ENCODE measurements at regions not wholly inside any gene's neighbourhood (a gene's known extent, or its start where the extent isn't known, plus 50 kb on each side); places are given as distances from the start of the nearest gene placed in this dataset.

DNA sequence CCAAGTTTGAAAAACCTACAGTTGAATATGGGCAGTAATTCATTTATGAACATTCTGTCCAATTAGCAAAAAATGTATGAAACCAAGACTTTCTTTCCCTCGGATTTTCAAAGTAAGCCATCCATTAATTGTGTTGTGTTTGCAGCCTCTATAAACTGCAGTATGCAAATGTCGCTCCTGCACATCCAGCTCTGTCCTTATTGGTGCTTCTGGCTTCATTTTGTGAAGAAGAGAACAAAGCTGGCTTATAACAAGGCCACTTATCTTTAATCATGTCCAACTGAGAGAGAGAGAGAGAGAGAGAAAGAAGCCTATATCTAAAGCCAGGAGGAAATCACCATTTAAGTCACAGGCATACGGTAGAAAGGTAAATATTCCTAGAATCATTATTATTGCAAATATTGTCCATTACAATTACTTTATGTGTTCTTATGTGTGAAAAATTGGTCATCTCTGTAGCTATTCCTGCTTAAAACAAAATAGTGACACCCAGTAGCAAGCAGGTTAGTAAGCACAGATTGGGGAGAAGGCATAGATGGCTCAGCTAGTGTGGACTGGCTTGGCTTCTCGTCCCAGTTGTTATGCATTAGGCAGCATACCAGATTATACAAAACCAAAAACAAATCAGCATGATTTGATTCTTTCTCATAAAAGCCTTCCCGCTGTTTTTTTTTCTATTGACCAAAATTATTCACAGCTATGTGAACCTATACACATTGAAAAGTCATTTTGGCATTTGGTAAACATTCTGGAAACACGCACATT, 726.4 kb upstream of the SOX11 start:
- no peak overlapping the region for H2AFZ ChIP-seq
- H4K20me1 ChIP-seq (ENCODE audit: insufficient read depth), result no peaks in the 10 kb centered on the region
- H3K27ac ChIP-seq, result no peak overlapping the region
- H3K9me2 ChIP-seq (ENCODE audit: insufficient read depth), result no peaks in the 10 kb centered on the region
- TF ChIP-seq EZH2 (IDR thresholded peaks at IDR 0.05; ENCODE audit: insufficient read depth, poor library complexity, severe bottlenecking) (no peak), EZH2phosphoT487 (IDR thresholded peaks at IDR 0.05; ENCODE audit: insufficient read depth, low read depth) (no peak)
- no peak overlapping the region for H3K9ac ChIP-seq
- H3K27me3 ChIP-seq (replicated peaks; ENCODE audit: insufficient read depth), result no peaks in the 10 kb centered on the region
- no peaks in the 10 kb centered on the region for H3K4me1 ChIP-seq (ENCODE audit: insufficient read depth)
- H3K9me3 ChIP-seq (ENCODE audit: low read depth), result no peaks in the 10 kb centered on the region
- in situ Hi-C loops (cut with MboI), result no loop called here
- WGBS, 2 experiments (ENCODE audit: low coverage in 1 of 2, low lambda C conversion rate in 2 of 2, missing lambda C conversion rate in 2 of 2), result 19 to 20% methylated on average over 6 of the region's 6 CpGs
- DNase-seq, result no peak
- no peak overlapping the region for H3K4me3 ChIP-seq
- no peaks in the 10 kb centered on the region for H3K79me2 ChIP-seq (ENCODE audit: insufficient read depth)
- no peaks in the 10 kb centered on the region for H3K36me3 ChIP-seq (ENCODE audit: low read depth)
- H3K4me2 ChIP-seq (ENCODE audit: unreplicated experiment), result no peak overlapping the region
- H3F3A ChIP-seq (ENCODE audit: insufficient read depth), result no peaks in the 10 kb centered on the region

DNA sequence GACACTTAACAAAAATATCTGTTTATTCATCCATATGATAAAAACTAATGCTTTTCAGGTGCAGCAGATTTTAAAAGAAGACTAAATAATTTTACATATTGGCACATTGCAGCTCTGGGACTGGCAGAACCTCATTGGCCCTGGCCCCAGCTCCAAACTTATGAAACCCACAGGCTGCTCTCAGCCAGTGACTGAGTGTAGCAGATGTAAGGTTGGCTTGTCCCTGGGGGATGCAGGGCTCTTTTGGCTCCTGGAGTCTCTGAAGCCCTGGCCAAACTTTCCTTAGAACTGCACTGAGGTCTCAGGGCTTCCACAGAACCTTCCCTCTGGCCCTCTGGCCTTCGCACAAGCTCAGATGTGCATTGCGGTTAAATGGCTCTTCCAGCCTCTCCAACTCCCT, 725.0 kb upstream of the SOX11 start:
- TF ChIP-seq EZH2 (IDR thresholded peaks at IDR 0.05; ENCODE audit: insufficient read depth, poor library complexity, severe bottlenecking) (no peak), EZH2phosphoT487 (IDR thresholded peaks at IDR 0.05; ENCODE audit: insufficient read depth, low read depth) (no peak)
- no peaks in the 10 kb centered on the region for H3K36me3 ChIP-seq (ENCODE audit: low read depth)
- no peaks in the 10 kb centered on the region for H3K9me2 ChIP-seq (ENCODE audit: insufficient read depth)
- H3K9ac ChIP-seq, result no peak overlapping the region
- no peak overlapping the region for H3K4me3 ChIP-seq
- no peaks in the 10 kb centered on the region for H3K9me3 ChIP-seq (ENCODE audit: low read depth)
- H3K27me3 ChIP-seq (replicated peaks; ENCODE audit: insufficient read depth), result no peaks in the 10 kb centered on the region
- H3K27ac ChIP-seq, result no peak overlapping the region
- H3K79me2 ChIP-seq (ENCODE audit: insufficient read depth), result no peaks in the 10 kb centered on the region
- DNase-seq, result no peak
- no peaks in the 10 kb centered on the region for H4K20me1 ChIP-seq (ENCODE audit: insufficient read depth)
- H3F3A ChIP-seq (ENCODE audit: insufficient read depth), result no peaks in the 10 kb centered on the region
- in situ Hi-C loops (cut with MboI), result no loop called here
- H3K4me1 ChIP-seq (ENCODE audit: insufficient read depth), result no peaks in the 10 kb centered on the region
- 59 to 62% methylated on average over 2 of the region's 2 CpGs for WGBS, 2 experiments (ENCODE audit: low coverage in 1 of 2, low lambda C conversion rate in 2 of 2, missing lambda C conversion rate in 2 of 2)
- H3K4me2 ChIP-seq (ENCODE audit: unreplicated experiment), result no peak overlapping the region
- no peak overlapping the region for H2AFZ ChIP-seq

DNA sequence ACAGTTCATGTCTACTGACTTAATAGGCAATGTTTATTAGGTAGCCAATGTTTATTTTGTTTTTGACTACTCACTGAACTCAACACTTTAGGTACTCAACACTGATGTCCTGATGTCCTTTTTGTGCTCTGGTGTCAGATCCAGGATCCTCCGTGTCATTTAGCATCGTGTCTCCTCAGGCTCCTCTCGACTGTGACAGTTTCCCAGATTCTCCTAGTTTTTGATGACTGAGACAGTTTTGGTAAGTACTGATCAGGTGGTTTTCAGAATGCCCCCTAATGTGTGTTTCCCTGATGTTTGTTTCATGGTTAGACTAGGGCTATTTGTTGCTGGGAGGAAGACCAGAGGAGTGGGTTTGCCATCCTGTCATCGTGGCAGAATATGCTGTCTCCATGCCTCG, 719.7 kb upstream of the SOX11 start:
- Histone ChIP-seq H3K4me2 (ENCODE audit: unreplicated experiment) (no peak overlapping the region), H4K20me1 (ENCODE audit: insufficient read depth) (no peaks in the 10 kb centered on the region), H3K27ac (no peak overlapping the region), H3K79me2 (ENCODE audit: insufficient read depth) (no peaks in the 10 kb centered on the region), H3K9ac (no peak overlapping the region), H3K4me3 (no peak overlapping the region), H3K4me1 (ENCODE audit: insufficient read depth) (no peaks in the 10 kb centered on the region), H2AFZ (no peak overlapping the region), H3K9me3 (ENCODE audit: low read depth) (no peaks in the 10 kb centered on the region), H3K9me2 (ENCODE audit: insufficient read depth) (no peaks in the 10 kb centered on the region), H3K36me3 (ENCODE audit: low read depth) (no peaks in the 10 kb centered on the region), H3K27me3 (replicated peaks; ENCODE audit: insufficient read depth) (no peaks in the 10 kb centered on the region), H3F3A (ENCODE audit: insufficient read depth) (no peaks in the 10 kb centered on the region)
- 56 to 64% methylated on average over 5 of the region's 5 CpGs for WGBS, 2 experiments (ENCODE audit: low coverage in 1 of 2, low lambda C conversion rate in 2 of 2, missing lambda C conversion rate in 2 of 2)
- no peak for DNase-seq
- TF ChIP-seq EZH2 (IDR thresholded peaks at IDR 0.05; ENCODE audit: insufficient read depth, poor library complexity, severe bottlenecking) (no peak), EZH2phosphoT487 (IDR thresholded peaks at IDR 0.05; ENCODE audit: insufficient read depth, low read depth) (no peak)
- in situ Hi-C loops (cut with MboI), result no loop called here

DNA sequence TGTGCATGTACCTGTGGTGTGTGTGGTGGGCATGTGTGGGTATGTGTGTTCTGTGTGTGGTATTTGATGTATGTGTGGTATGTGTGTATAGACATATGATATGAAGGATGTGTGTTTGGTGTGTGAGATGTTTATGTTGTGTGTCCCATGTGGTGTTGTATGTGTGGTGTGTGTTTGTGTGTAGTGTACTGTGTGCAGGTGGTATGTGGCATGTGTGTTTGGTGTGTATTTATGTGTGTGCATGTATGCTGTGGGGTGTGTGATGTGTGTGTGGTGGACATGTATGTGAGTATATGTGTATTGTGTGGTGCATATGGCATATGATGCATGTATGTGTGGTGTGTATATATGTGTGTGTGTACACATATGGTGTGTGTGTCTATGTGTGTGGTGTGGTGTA, 718.8 kb upstream of the SOX11 start:
- H3K36me3 ChIP-seq (ENCODE audit: low read depth), result no peaks in the 10 kb centered on the region
- no peak overlapping the region for H3K4me3 ChIP-seq
- no peaks in the 10 kb centered on the region for H3K9me3 ChIP-seq (ENCODE audit: low read depth)
- no peaks in the 10 kb centered on the region for H3K79me2 ChIP-seq (ENCODE audit: insufficient read depth)
- no peaks in the 10 kb centered on the region for H3K4me1 ChIP-seq (ENCODE audit: insufficient read depth)
- H3F3A ChIP-seq (ENCODE audit: insufficient read depth), result no peaks in the 10 kb centered on the region
- no peak overlapping the region for H3K9ac ChIP-seq
- in situ Hi-C loops (cut with MboI), result no loop called here
- H2AFZ ChIP-seq, result no peak overlapping the region
- H3K27me3 ChIP-seq (replicated peaks; ENCODE audit: insufficient read depth), result no peaks in the 10 kb centered on the region
- no peak for TF ChIP-seq EZH2 (IDR thresholded peaks at IDR 0.05; ENCODE audit: insufficient read depth, poor library complexity, severe bottlenecking)
- TF ChIP-seq EZH2phosphoT487 (IDR thresholded peaks at IDR 0.05; ENCODE audit: insufficient read depth, low read depth), result no peak
- no peak for DNase-seq
- H3K4me2 ChIP-seq (ENCODE audit: unreplicated experiment), result no peak overlapping the region
- H3K9me2 ChIP-seq (ENCODE audit: insufficient read depth), result no peaks in the 10 kb centered on the region
- no peaks in the 10 kb centered on the region for H4K20me1 ChIP-seq (ENCODE audit: insufficient read depth)
- no peak overlapping the region for H3K27ac ChIP-seq

DNA sequence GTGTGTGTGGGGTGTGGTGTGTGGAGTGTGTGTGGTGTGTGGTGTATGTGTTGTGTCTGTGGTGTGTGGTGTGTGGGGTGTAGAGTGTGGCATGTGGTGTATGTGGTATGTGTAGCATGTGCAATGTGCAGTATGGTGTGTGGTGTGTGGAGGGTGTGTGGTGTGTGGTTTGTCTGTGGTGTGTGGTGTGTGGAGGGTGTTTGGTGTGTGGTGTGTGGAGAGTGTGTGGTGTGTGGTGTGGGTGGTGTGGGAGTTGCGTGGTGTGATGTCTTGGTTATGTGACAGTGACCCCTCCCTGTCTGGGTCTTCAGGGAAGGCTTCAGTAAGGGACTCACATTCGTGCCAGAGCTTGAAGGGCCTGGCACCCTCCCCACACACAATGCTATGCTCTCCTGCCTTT, 718.2 kb upstream of the SOX11 start:
- no peaks in the 10 kb centered on the region for H3K4me1 ChIP-seq (ENCODE audit: insufficient read depth)
- no peaks in the 10 kb centered on the region for H4K20me1 ChIP-seq (ENCODE audit: insufficient read depth)
- H3K27me3 ChIP-seq (replicated peaks; ENCODE audit: insufficient read depth), result no peaks in the 10 kb centered on the region
- H3F3A ChIP-seq (ENCODE audit: insufficient read depth), result no peaks in the 10 kb centered on the region
- no peak overlapping the region for H3K9ac ChIP-seq
- H3K27ac ChIP-seq, result no peak overlapping the region
- H3K4me2 ChIP-seq (ENCODE audit: unreplicated experiment), result no peak overlapping the region
- TF ChIP-seq EZH2 (IDR thresholded peaks at IDR 0.05; ENCODE audit: insufficient read depth, poor library complexity, severe bottlenecking), result no peak
- TF ChIP-seq EZH2phosphoT487 (IDR thresholded peaks at IDR 0.05; ENCODE audit: insufficient read depth, low read depth), result no peak
- in situ Hi-C loops (cut with MboI), result no loop called here
- H3K9me2 ChIP-seq (ENCODE audit: insufficient read depth), result no peaks in the 10 kb centered on the region
- no peak overlapping the region for H2AFZ ChIP-seq
- no peaks in the 10 kb centered on the region for H3K36me3 ChIP-seq (ENCODE audit: low read depth)
- H3K79me2 ChIP-seq (ENCODE audit: insufficient read depth), result no peaks in the 10 kb centered on the region
- H3K9me3 ChIP-seq (ENCODE audit: low read depth), result no peaks in the 10 kb centered on the region
- no peak overlapping the region for H3K4me3 ChIP-seq
- WGBS, 2 experiments (ENCODE audit: low coverage in 1 of 2, low lambda C conversion rate in 2 of 2, missing lambda C conversion rate in 2 of 2), result 57 to 90% methylated on average over 1 to 2 of the region's 2 CpGs
- DNase-seq, result no peak

All from GM23248 (cell line).